ENCODE measurements at regions not wholly inside any gene's neighbourhood (a gene's known extent, or its start where the extent isn't known, plus 50 kb on each side); places are given as distances from the start of the nearest gene placed in this dataset.
"Not testable (repeated sequence)": the region's sequence is repeated elsewhere in the genome, so short reads cannot be mapped to it uniquely, and the experiment has no call there.

DNA sequence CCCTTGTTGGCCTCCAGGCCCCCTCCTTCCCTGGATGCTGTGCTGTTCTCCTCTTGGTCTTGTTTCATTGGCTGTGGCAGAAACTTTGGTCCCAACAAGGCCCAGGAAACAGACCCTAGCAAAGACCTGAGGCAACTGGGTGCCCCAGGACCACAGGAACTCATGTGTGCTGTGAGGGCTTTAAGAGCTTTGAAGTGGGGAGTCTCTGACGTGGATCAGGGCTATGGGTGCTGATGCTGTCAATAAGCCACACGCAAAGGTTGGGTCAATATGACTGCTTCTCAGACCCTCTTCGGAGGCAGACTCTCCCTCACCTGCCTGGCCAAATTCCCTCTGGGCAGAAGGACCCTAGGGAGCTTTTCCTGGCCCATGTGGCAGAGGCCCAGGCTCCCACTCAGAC, 91.5 kb upstream of the MLN start:
- DNase-seq (ENCODE audit: low spot score) = no peak

- no peak for DNase-seq (ENCODE audit: low spot score)
These were observed 90.6 kb upstream of the MLN start for GRCh38 chr6:33894438-33894837.

- DNase-seq (ENCODE audit: low spot score) = no peak
These were observed 89.0 kb upstream of the MLN start for GRCh38 chr6:33892581-33893346.

- no peak for DNase-seq (ENCODE audit: low spot score)
These were observed 84.9 kb upstream of the MLN start for GRCh38 chr6:33888664-33889200.

DNA sequence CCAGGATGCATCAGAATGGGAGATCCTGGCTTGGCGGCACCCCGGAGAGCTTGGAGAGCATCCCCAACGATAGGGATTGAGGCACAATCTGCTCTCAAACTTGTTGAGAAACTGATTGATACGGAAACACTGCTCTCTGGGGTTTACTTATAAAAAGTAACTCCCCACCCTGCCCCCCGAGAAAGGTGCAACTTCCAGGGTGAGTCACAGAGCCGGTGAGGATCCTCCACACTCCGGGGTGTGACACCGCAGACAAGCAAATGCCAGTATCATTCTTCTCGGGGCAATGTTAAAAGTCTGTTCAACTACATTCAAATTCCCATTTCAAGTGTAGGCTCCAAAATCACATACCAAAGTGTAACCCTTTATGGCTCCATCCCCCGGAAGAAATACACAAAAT, 84.4 kb upstream of the MLN start:
- no peak for DNase-seq (ENCODE audit: low spot score)

GRCh38 chr6:33886673-33887144, 82.9 kb upstream of the MLN start:
- DNase-seq (ENCODE audit: low spot score) = no peak

GRCh38 chr6:33885132-33886057, 81.6 kb upstream of the MLN start:
- no peak for DNase-seq (ENCODE audit: low spot score)

- DNase-seq (ENCODE audit: low spot score) = not testable (repeated sequence)
These were observed 79.8 kb upstream of the MLN start for GRCh38 chr6:33883621-33884020.

GRCh38 chr6:33882154-33882553, 78.4 kb upstream of the MLN start:
- DNase-seq (ENCODE audit: low spot score) = no peak

- no peak for DNase-seq (ENCODE audit: low spot score)
These were observed 77.0 kb upstream of the MLN start for GRCh38 chr6:33880766-33881165.

DNA sequence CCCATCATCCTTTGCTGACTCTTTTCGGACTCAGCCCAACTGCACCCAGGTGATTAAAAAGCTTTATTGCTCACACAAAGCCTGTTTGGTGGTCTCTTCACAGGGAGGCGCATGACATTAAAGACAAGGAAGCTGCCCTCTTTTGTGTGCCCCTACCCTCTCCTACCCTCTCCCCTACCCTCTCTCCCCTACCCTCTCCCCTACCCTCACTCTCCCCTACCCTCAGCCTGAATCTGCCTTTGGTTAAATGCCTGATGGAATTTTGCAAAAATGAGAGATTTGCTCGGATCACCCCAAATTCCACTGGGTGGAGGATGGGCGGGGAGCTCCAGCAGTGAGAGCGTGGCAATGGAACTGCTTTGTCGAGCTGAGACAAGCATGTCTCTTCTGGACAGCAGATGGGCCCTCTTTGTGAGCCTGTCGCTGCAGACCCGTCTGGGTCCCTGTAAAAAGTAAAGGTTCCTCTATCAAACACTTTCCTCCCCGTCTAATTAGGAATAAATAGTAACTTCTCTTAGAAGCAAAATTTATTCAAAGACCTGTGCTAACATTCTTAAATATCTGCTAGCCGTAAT, 76.4 kb upstream of the MLN start:
- DNase-seq (ENCODE audit: low spot score) = no peak

- DNase-seq (ENCODE audit: low spot score) = no peak
These were observed 74.8 kb upstream of the MLN start for GRCh38 chr6:33878562-33878961.

DNA sequence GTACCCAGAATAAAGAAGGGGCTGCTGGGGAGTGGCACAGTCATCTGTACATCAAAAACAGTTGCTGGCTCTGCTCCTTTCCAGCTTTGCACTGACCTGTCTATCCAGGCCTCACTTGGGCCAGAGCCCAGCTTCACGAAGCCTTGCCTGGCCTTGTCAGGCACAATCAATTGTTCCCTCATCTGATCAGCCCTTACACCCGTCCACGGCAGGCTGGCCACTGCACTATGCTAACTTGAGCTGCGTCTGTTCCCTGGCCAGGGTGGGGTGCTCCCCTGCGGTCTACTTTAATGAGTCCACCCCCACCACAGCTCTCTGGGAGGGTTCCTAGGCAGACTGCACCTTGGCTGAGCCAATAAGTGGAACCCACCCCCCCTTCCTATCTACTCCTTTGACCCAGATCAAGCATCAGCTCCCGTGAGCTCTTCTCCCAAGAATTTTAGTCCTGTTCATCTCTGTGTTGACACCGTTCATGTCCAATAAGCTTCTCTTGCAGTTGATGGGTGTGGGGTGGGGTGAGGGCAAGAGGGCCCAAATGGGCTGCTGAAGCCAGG, 74.3 kb upstream of the MLN start:
- no peak for DNase-seq (ENCODE audit: low spot score)

DNA sequence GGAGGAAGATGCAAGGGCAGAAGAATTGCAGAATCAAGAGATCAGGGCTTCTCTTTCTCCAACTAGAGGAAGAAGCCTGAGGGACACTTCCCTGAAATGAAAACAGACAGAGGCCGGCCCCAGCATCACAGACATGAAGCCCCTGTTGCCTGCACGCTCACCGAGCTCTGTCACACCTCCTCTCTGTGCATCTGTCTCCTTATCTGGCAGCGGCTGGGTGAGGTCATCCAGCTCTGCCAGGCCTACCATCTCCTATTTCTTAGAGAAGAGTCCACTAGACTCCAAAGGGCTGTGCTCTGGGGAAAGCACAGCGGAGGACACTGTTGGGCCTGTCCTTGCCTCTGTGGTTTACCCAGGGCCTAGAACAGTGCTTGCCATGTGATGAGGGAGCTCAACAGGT, 71.9 kb upstream of the MLN start:
- no peak for DNase-seq (ENCODE audit: low spot score)

DNA sequence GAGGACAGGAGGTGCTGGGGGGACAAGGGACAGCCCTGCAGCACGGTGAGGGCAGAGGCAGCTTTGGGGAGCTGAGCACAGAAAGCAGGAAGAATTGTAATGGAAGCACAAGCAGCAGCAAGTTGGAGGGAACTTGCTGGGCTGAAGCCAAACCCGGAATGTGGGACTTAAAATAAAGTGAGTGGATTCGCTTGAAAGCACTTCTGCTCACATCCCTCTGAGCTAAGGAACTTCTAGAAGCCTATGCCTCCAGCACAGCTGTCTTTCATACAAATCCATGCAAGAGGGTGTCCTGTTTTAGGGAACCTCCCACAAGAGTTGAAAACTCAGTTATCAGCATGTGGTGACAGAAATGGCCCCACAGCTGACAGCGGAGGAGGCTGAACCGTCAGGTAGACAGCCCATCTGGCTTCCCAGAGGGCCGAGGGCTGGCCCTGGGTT, 71.4 kb upstream of the MLN start:
- DNase-seq (ENCODE audit: low spot score) = no peak

- DNase-seq (ENCODE audit: low spot score) = no peak
These were observed 70.4 kb upstream of the MLN start for GRCh38 chr6:33874136-33874760.

DNA sequence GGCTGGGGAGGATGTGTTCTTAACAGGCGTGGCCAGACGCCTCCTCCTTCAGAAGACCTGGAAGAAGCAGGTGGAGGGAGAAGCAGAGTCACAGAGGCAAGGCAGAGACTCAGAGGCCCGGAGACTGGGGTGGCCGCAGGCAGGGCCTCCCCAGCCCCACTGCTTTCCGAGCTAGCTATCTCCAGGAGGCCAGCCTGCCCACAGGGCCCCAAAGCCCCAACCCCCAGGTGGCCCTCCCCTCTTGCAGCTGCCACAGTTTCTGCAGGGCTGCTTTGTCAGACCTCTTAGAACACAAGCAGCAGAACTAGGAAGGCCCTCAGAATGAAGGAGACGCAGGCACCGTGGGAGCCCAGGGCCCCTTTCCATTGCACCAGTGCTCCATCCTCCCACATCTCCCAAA, 69.0 kb upstream of the MLN start:
- no peak for DNase-seq (ENCODE audit: low spot score)

- no peak for DNase-seq (ENCODE audit: low spot score)
These were observed 66.1 kb upstream of the MLN start for GRCh38 chr6:33869826-33870423.

- DNase-seq (ENCODE audit: low spot score) = no peak
These were observed 65.3 kb upstream of the MLN start for GRCh38 chr6:33869121-33869520.

GRCh38 chr6:33868141-33868540, 64.3 kb upstream of the MLN start:
- DNase-seq (ENCODE audit: low spot score) = no peak

DNA sequence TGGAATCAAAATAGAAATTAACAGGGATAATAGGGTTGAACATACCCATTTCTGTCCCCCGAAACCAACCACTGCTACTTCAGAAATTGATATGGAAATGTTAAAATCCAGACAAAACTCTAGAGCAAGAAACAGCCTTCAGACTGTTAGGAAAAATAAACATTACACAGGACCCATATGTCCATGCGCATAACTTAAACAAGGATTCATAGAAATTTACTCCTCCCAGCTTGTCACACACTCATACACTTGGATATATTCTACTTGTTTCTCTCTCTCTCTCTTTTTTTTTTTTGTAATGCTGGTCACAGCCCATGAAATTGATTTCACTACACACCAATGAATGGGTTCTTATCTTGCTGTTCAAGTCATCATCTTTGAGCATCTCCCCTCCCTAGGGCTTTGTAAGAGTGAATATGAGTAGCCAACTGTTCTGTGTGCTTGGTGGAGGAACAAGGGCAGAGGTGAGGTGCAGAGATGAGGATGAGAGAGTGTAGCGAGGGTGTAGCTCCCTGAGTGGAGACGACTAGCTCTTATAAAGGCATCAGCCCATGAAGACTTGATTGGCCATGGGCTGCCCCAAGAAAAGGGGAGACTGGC, 61.8 kb upstream of the MLN start:
- DNase-seq (ENCODE audit: low spot score) = no peak

Data from D341Med (cell line).